ENCODE measurements at regions not wholly inside any gene's neighbourhood (a gene's known extent, or its start where the extent isn't known, plus 50 kb on each side); places are given as distances from the start of the nearest gene placed in this dataset.

- DNase-seq: no peak
Measured at GRCh38 chr12:62078020-62078419, 182.2 kb upstream of the USP15 start.

DNA sequence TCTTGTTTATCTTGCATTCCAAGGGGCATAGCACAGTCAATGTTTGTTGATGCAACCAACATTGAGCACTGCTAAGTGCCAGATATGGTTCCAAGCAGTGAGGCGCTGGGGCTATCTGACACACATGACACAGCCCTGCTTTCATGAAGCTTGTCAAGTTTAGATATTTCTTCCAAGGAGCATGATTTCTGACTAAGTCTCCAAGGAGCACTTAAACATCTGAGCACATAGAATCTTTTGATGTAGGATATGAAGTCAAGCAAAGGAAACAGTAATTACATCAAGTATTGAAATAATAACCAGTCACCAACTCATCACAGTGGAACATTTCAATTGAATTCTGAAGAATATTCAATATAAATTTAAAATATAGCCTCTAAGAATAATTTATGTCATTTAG lies 177.8 kb upstream of the USP15 start:
- DNase-seq: no peak

DNA sequence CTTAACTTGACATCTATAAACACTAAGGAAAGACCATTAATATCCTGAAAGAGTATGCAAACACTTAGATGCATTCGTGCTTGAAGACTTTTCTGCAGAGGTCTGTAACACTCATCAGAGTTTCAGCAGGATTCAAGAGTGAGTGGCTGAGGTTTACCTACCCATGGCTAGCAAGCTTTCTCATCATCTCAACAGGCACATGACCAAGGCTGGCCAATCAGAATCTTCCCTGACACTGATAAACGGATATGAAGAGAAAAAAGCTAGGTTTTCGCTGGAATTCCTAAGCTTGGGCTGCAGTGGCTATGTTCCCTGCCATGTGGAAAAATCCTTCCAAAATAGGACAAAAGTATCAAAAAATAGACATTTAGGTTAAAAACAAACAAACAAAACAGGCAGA lies 162.1 kb upstream of the USP15 start:
- no peak for DNase-seq

- no peak for DNase-seq
Measured at GRCh38 chr12:62103748-62104147, 156.5 kb upstream of the USP15 start.

GRCh38 chr12:62106547-62107185 lies 153.5 kb upstream of the USP15 start:
- DNase-seq: no peak

GRCh38 chr12:62113366-62114011 lies 146.7 kb upstream of the USP15 start:
- no peak for DNase-seq

- no peak for DNase-seq
Measured at GRCh38 chr12:62116986-62117385, 143.2 kb upstream of the USP15 start.

- DNase-seq: peak in 1 of 2 experiments; percentile 55
Measured at GRCh38 chr12:62123721-62124203, 136.4 kb upstream of the USP15 start.

DNA sequence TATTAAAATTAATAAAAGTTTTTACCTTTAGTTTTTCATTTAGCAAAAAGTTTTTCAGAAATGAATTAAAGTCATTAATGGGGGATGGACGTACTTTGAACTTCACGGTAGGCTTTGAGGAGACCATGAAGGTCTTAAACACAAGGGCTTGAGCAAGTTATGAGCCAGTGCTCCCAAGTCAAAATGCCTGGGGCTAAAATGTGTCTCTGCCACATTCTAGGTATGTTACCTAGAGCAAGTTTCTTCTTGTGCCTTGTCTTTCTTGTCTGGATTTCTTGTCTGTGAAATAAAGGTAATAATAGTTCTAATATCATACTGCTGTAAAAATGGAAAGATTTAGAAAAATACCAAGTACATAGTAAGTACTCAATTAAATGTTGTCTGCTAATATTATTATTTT lies 132.7 kb upstream of the USP15 start:
- DNase-seq: no peak

DNA sequence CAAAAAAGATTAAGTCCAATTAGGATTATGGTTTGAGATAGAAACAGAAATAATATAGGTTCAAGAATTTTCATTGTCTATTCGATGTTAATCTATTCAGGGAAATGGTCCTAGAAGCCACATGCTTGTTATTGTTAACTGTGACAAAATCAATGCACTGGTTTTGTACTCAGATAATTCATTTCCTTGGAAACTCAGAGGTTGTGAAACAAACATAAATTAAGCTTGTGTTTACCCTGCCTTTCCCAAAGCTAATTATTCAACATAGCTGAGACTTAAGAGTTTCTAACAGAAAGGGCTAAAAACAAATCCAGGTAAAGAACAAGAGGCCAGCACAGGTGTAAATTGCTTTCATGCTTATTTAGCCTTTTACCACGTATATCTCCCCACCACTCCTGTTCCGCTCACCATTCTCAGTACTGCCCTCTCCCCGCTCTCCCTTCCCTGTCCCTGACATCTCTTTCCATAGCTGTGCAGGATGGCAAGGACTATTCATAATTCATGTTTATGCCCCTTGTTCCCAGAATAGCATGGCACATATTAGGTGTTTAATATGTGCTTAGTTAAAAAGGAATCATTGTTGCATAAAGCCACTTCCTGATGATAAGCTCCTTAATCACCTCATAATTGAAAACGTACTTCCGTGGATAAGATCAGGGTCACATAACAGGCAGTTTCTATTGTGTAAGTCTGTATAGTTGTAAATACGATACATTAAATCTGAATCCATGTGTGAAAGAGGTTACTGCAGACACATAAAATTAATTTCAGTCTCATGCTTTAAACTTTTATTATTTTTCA lies 131.8 kb upstream of the USP15 start:
- no peak for DNase-seq

GRCh38 chr12:62129291-62129690 lies 130.9 kb upstream of the USP15 start:
- DNase-seq: no peak

GRCh38 chr12:62130402-62130801 lies 129.8 kb upstream of the USP15 start:
- DNase-seq: no peak

GRCh38 chr12:62130834-62131552 lies 129.2 kb upstream of the USP15 start:
- no peak for DNase-seq

DNA sequence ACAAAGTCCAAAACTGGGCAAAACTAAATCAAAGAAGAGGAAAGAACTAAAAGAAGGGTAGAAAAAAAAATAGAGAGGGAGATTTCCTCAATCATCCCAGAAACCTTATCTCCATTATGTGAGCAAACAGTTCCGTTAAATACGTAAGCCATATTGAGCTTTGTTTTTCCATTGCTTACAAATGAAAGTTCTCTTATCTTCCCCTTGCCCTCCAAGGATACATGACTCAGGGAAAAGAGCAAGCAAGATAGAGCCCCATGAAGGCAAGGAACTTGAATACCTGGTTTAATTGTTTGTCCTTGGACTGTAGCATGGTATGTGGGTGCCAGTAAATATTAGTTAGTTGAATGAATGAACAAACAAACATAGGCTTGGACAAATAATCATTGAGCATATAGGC lies 126.8 kb upstream of the USP15 start:
- no peak for DNase-seq

GRCh38 chr12:62135553-62136200 lies 124.5 kb upstream of the USP15 start:
- DNase-seq: no peak

GRCh38 chr12:62136496-62136895 lies 123.7 kb upstream of the USP15 start:
- no peak for DNase-seq

GRCh38 chr12:62138527-62138926 lies 121.7 kb upstream of the USP15 start:
- DNase-seq: no peak

DNA sequence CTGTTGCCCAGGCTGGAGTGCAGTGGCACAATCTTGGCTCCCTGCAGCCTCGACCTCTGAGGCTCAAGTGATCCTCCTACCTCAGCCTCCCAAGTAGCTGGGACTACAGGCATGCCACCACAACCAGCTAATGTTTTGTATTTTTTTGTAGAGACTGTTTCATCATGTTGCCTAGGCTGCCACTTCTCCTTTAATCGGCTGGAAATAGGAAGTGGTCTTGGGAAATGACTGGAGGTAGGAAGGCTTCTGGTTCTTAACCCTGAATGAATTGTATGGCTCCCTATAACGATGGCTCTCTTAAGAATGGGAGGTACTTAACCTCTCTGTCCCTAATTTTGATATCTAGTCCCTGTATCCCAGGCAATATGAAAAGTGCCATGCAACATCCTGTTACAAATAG lies 113.9 kb upstream of the USP15 start:
- DNase-seq: no peak

DNA sequence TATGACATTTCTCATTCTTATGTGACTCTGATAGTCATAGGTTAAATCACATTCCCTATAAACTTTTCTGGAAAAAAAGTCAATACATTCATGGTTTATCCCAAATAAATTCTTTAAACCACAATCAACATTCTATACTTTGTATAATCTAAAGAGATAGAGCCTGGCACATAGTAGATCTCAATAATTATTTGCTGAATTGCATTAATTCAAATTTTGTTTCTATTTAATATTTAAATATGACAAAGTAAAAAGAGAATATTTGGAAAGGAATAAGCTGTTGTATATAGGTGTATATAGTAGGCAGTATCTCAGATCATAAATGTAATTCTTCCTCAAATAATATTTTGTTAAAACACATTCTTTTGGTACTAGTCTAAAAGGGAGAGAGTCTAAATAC lies 102.2 kb upstream of the USP15 start:
- no peak for DNase-seq

DNA sequence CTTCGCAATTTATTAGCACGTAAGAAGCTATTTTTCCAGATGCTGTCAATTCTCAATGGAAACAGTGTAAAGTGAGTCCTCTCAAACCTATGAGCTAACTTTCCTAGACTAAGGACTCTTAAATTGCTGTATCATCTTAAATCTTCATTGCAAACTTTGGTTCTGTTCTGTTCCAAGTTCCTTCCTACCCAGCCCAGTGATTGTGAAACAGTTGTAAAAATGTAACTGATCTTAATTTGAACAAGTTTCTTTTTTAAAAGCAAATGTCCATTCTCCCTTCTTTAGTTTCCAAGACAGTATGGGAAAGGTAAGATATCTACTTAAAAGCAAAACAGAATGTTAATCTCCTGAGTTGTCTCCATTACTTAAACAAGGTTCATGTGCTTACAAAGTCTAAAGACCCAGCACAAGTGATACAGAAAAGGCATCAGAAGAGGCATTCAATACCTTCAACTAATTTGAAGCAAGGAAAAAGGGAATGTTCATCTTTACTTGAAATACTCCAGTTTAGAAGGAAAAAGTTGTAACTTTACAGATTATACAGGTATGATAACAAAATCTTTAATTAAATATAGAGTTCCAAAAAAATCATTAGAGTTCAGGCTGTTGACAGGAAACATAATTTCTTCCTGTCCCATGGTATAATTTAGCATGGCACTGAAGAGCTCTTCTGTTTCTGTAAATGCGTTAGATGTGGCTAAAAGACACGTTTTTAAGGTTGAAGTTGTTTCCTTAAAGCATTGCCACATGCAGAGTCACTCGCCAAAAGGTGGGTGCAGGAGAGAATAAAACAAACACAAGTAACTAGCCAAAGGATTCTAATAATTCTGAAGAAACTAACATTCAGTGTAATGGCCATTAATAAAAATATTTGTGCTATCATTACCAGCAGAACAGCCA lies 101.5 kb upstream of the USP15 start:
- no peak for DNase-seq

DNA sequence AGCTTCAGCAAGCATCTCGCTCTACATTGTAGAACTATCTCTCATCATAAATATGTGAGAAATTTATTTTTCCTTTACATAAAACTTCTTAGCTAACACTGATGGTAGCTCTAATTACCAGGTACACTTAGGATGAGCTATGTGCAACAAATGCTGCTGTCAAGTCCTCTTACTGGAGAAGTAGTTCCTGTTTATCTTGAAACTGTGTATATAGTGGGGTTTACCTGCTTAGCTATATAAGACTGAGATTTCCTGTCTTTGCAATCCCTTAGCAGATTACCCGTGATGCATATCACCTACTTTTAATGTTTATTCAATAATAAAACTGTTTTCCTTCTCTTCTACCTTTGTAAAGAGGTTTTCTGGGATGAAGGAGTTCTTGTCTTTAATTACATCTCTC lies 98.0 kb upstream of the USP15 start:
- DNase-seq: no peak

DNA sequence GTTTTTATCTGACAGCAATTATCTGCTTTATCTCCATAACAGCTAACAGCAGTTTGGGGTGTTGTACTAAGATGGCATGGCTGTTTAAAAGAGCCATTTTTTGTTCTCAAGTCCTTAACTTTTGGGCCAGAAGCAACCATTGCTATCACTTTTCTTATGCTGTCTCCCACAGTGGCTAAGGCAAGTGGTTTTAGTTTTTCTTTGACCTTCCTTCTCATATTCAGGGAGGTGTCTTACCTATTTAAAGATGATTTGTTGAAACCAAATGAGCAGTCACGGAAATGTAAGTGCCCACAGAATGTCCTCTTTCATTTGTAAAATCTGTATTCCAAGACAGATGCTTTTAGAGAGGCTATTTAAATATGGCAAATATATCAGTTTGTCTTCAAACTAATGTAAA lies 96.8 kb upstream of the USP15 start:
- no peak for DNase-seq
